Left ventricle myocardium inferior (tissue), 1 donor: ENCODE measurements at regions not wholly inside any gene's neighbourhood (a gene's known extent, or its start where the extent isn't known, plus 50 kb on each side); places are given as distances from the start of the nearest gene placed in this dataset.
"Not testable (repeated sequence)": the region's sequence is repeated elsewhere in the genome, so short reads cannot be mapped to it uniquely, and the experiment has no call there.

ENCODE experiments used
- DNase-seq: peaks from one replicate; pipeline ENCODE4 v3.0.0-alpha.2; 2020
- H3K27ac ChIP-seq: fragments of 200-600 bp; replicated peaks from 2 replicates; pipeline ENCODE4 v1.8.0; 2021
- H3K27me3 ChIP-seq: fragments of 200-600 bp; 2 replicates; pipeline ENCODE4 v1.8.0; 2021; ENCODE audit warnings: low read depth
- H3K36me3 ChIP-seq: fragments of 200-600 bp; 2 replicates; pipeline ENCODE4 v1.8.0; 2021
- H3K4me1 ChIP-seq: fragments of 200-600 bp; 2 replicates; pipeline ENCODE4 v1.8.0; 2021
- H3K4me3 ChIP-seq: fragments of 200-600 bp; 2 replicates; pipeline ENCODE4 v1.8.0; 2021; ENCODE audit warnings: mild to moderate bottlenecking, moderate library complexity
- H3K9me3 ChIP-seq: fragments of 200-600 bp; replicated peaks from 2 replicates; pipeline ENCODE4 v1.8.0; 2021
- CTCF ChIP-seq: fragments of 200-600 bp; IDR thresholded peaks from 2 replicates; pipeline ENCODE4 v1.8.0; 2021; ENCODE audit warnings: antibody characterized with exemption, mild to moderate bottlenecking, borderline replicate concordance
- intact Hi-C: fragments of 100-400 bp; cut with micrococcal nuclease; formaldehyde crosslinking; loops from one replicate; pipeline ENCODE4 v1.11.0; 2022
- donor health status: DM: no; HTN: yes; CAD: no; lungs with severe emphysema.

GRCh38 chr2:43144263-43144662, 82.1 kb downstream of the ZFP36L2 start:
- no peak for TF ChIP-seq CTCF
- Histone ChIP-seq H3K36me3 (no peaks in the 10 kb centered on the region), H3K4me1 (peaks cover 28% of the 10 kb centered on the region), H3K27me3 (no peaks in the 10 kb centered on the region), H3K27ac (no peak overlapping the region), H3K4me3 (no peak overlapping the region), H3K9me3 (no peaks in the 10 kb centered on the region)
- intact Hi-C loops = no loop called here
- no peak for DNase-seq

GRCh38 chr2:43143756-43144155, 82.7 kb downstream of the ZFP36L2 start:
- H3K9me3 ChIP-seq = no peaks in the 10 kb centered on the region
- intact Hi-C loops = no loop called here
- no peak for DNase-seq

GRCh38 chr2:43142921-43143438, 83.4 kb downstream of the ZFP36L2 start:
- Histone ChIP-seq H3K4me1 (peaks cover 29% of the 10 kb centered on the region), H3K36me3 (no peaks in the 10 kb centered on the region), H3K27me3 (no peaks in the 10 kb centered on the region), H3K4me3 (no peak overlapping the region), H3K9me3 (no peaks in the 10 kb centered on the region), H3K27ac (no peak overlapping the region)
- no peak for DNase-seq
- intact Hi-C loops = no loop called here
- TF ChIP-seq CTCF = no peak

More at GRCh38 chr2:43143756-43144155, 82.7 kb downstream of the ZFP36L2 start:
- H3K27ac ChIP-seq = no peak overlapping the region
- TF ChIP-seq CTCF = no peak
- H3K36me3 ChIP-seq = no peaks in the 10 kb centered on the region
- no peak overlapping the region for H3K4me3 ChIP-seq
- H3K27me3 ChIP-seq = no peaks in the 10 kb centered on the region
- H3K4me1 ChIP-seq = peaks cover 29% of the 10 kb centered on the region

GRCh38 chr2:43141636-43142151, 84.7 kb downstream of the ZFP36L2 start:
- intact Hi-C loops, DNase-seq: not testable (repeated sequence)
- H3K4me1 ChIP-seq = peaks cover 37% of the 10 kb centered on the region

GRCh38 chr2:43139996-43140621, 86.3 kb downstream of the ZFP36L2 start:
- Histone ChIP-seq H3K9me3 (no peaks in the 10 kb centered on the region), H3K4me3 (no peak overlapping the region), H3K27ac (peak overlapping the region; percentile 68), H3K27me3 (no peaks in the 10 kb centered on the region), H3K36me3 (no peaks in the 10 kb centered on the region), H3K4me1 (peaks cover 39% of the 10 kb centered on the region)
- no peak for TF ChIP-seq CTCF
- DNase-seq = peak; percentile 64
- intact Hi-C loops = loop anchor here (10.0 kb wide), 2 partner anchors 85 to 315 kb away; partner anchors contain the start of gene ZFP36L2

More at GRCh38 chr2:43141636-43142151, 84.7 kb downstream of the ZFP36L2 start:
- H3K9me3 ChIP-seq, H3K27me3 ChIP-seq, H3K36me3 ChIP-seq, H3K4me3 ChIP-seq, H3K27ac ChIP-seq: not testable (repeated sequence)

GRCh38 chr2:43139501-43139900, 86.9 kb downstream of the ZFP36L2 start:
- DNase-seq = no peak
- intact Hi-C loops = loop anchor here (10.0 kb wide), 2 partner anchors 85 to 315 kb away; partner anchors contain the start of gene ZFP36L2

More at GRCh38 chr2:43139501-43139900, 86.9 kb downstream of the ZFP36L2 start:
- H3K9me3 ChIP-seq = no peaks in the 10 kb centered on the region
- H3K4me3 ChIP-seq = no peak overlapping the region
- no peaks in the 10 kb centered on the region for H3K27me3 ChIP-seq
- no peak for TF ChIP-seq CTCF
- H3K4me1 ChIP-seq = peaks cover 38% of the 10 kb centered on the region
- H3K36me3 ChIP-seq = no peaks in the 10 kb centered on the region
- peak overlapping the region; percentile 68 for H3K27ac ChIP-seq
